ENCODE measurements at regions not wholly inside any gene's neighbourhood (a gene's known extent, or its start where the extent isn't known, plus 50 kb on each side); places are given as distances from the start of the nearest gene placed in this dataset.

GRCh38 chr16:62597875-62598274 lies 561.6 kb upstream of the CDH8 start:
- TF ChIP-seq CTCF (IDR thresholded peaks at IDR 0.05; ENCODE audit: low read length): no peak
- TF ChIP-seq EZH2 (optimal IDR thresholded peaks at IDR 0.05; ENCODE audit: low read depth, low read length): no peak
- TF ChIP-seq EZH2phosphoT487 (IDR thresholded peaks at IDR 0.05; ENCODE audit: low read length): no peak
